Left lung (tissue), 4 donors: ENCODE measurements at regions not wholly inside any gene's neighbourhood (a gene's known extent, or its start where the extent isn't known, plus 50 kb on each side); places are given as distances from the start of the nearest gene placed in this dataset.

Experiments used
- ATAC-seq: fragments of 200-7000 bp; cut with Tn5 transposase; one replicate; pipeline ENCODE4 v1.9.1; 2020; ENCODE audit warnings: moderate library complexity
- DNase-seq, 4 donors: peaks; one replicate each; pipeline ENCODE4 v3.0.0-alpha.2; 2013 to 2020
- H3K27ac ChIP-seq, 2 donors: fragments of 200-600 bp; sonication (generic) in 1 of 2; one replicate each; pipeline versions ENCODE4 v1.5.0 to v1.8.0; 2020 to 2021
- H3K27me3 ChIP-seq, 2 donors: fragments of 200-600 bp; sonication (generic) in 1 of 2; one replicate each; pipeline versions ENCODE4 v1.5.0 to v1.8.0; 2020 to 2021
- H3K36me3 ChIP-seq, 2 donors: fragments of 200-600 bp; sonication (generic) in 1 of 2; one replicate each; pipeline versions ENCODE4 v1.5.0 to v1.8.0; 2020 to 2021
- H3K4me1 ChIP-seq, 2 donors: fragments of 200-600 bp; one replicate each; pipeline ENCODE4 v1.8.0; 2021
- H3K4me3 ChIP-seq, 2 donors: fragments of 200-600 bp; sonication (generic) in 1 of 2; one replicate each; pipeline versions ENCODE4 v1.5.0 to v1.8.0; 2020 to 2021; ENCODE audit warnings: mild to moderate bottlenecking in 1 of 2
- H3K9me3 ChIP-seq, 2 donors: fragments of 200-600 bp; sonication (generic) in 1 of 2; one replicate each; pipeline versions ENCODE4 v1.5.0 to v1.8.0; 2020 to 2021
- intact Hi-C, 2 donors: fragments of 100-400 bp; cut with DNase I; formaldehyde crosslinking; loops; one replicate each; pipeline versions ENCODE4 v1.11.2 to v1.14.2; 2022
- TF ChIP-seq, protein P1 (sequence below), 2 donors: fragments of 200-600 bp; sonication (generic) in 1 of 2; IDR thresholded peaks; one replicate each; pipeline versions ENCODE4 v1.5.0 to v1.8.0; 2021; ENCODE audit warnings: antibody characterized with exemption in 2 of 2
- donor health status: DM: no; HTN: yes; CAD: no.
- donor health status: DM: no; HTN: no; CAD: no.

DNA sequence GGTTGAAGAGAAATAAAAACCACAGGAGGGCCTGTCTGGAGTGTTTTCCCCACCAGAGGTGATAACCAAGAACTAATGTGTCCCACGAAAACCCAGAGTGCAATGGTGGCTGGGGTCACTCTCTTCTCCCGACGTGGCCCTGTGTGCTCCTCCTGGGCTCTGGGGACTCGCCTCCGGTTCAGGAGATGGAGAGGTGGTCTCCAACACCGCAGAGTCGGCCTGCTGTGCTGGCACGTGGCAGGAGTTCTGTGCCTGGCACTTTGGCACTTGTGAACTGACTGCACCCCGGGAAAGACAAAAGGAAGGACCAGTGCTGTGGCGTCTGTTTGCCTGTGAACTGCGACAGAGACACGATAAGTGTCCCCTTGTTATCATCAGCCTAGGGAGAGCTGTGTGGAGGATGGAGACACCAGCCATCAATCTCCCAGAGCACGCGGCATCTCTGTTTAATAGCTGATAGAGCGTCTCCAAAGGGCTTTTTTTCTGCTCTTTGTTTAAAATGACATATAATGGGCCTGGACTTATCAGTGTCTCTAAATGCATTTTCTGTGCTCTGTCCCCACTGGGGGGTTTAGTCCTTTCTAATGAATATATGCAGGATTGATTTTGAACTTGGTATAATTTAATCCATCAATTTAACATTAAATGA is 98.3 kb downstream of the MRPL36 start:
- Histone ChIP-seq H3K36me3 (no peaks in the 10 kb centered on the region), H3K27me3 (peaks cover 0 to 48% of the 10 kb centered on the region in 2 donors), H3K27ac (no peak overlapping the region), H3K4me3 (no peak overlapping the region), H3K9me3 (no peaks in the 10 kb centered on the region), H3K4me1 (no peaks in the 10 kb centered on the region)
- ATAC-seq (no peak), DNase-seq (no peak)
- TF ChIP-seq, protein P1, sequence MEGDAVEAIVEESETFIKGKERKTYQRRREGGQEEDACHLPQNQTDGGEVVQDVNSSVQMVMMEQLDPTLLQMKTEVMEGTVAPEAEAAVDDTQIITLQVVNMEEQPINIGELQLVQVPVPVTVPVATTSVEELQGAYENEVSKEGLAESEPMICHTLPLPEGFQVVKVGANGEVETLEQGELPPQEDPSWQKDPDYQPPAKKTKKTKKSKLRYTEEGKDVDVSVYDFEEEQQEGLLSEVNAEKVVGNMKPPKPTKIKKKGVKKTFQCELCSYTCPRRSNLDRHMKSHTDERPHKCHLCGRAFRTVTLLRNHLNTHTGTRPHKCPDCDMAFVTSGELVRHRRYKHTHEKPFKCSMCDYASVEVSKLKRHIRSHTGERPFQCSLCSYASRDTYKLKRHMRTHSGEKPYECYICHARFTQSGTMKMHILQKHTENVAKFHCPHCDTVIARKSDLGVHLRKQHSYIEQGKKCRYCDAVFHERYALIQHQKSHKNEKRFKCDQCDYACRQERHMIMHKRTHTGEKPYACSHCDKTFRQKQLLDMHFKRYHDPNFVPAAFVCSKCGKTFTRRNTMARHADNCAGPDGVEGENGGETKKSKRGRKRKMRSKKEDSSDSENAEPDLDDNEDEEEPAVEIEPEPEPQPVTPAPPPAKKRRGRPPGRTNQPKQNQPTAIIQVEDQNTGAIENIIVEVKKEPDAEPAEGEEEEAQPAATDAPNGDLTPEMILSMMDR (IDR thresholded peaks at IDR 0.05), result no peak
- intact Hi-C loops, result no loop called here

DNA sequence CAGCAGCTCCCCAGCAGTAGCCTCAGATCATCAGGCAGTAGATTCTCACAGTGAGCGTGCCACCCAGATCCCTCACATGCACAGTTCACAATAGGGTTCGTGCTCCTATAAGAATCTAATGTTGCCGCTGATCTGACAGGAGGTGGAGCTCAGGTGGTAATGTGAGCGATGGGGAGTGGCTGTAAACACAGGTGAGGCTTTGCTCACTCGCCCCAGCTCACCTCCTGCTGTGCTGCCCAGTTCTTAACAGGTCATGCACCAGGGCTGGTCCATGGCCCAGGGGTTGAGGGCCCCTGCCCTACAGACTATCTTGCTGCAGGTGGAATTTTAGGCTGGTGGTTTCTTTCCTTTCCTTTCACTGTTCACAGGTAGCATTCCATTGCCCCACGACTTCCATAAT is 100.2 kb downstream of the MRPL36 start:
- DNase-seq (no peak), ATAC-seq (no peak)
- H3K27me3 ChIP-seq, result peaks cover 0 to 30% of the 10 kb centered on the region in 2 donors
- no peaks in the 10 kb centered on the region for H3K36me3 ChIP-seq
- H3K9me3 ChIP-seq, result no peaks in the 10 kb centered on the region
- intact Hi-C loops, result no loop called here
- H3K27ac ChIP-seq, result no peak overlapping the region
- H3K4me3 ChIP-seq, result no peak overlapping the region
- no peaks in the 10 kb centered on the region for H3K4me1 ChIP-seq
- TF ChIP-seq, protein P1 (IDR thresholded peaks at IDR 0.05), result no peak

DNA sequence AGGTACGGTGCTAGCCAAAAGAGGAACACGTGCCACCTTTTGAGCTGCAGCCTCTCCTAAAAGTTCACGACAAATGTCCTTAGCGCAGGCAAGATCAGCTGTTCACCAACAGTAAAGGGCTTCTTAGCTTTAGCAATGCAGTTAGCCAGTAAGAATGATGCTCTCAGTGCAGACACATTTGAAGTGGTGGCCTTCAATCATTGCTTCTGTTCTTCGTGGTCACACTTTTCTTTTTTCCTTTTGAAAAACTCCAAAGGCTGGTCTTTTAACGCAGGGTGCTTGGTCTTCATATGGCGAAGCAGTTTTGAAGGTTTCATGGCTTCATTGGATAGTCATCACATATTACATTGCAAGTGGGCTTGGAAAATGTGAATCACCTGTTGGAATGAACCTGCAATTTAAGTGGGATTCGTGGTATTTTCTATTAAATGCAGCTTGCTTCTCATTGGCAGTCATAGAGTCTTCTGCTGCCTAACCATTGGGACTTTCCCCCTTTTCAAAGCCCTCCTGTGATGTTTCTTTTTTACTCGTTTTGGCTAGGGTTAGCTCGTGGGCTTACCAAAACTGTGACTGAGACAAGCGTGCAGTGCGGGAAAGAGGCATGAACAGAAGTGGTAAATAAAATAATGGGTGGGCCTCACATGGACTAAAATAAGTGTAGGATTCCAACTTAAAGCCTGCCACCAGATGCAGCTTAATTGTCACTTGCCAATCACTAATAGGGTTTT is 100.9 kb downstream of the MRPL36 start:
- no peaks in the 10 kb centered on the region for H3K9me3 ChIP-seq
- intact Hi-C loops, result no loop called here
- H3K4me1 ChIP-seq, result no peaks in the 10 kb centered on the region
- H3K27ac ChIP-seq, result no peak overlapping the region
- TF ChIP-seq, protein P1 (IDR thresholded peaks at IDR 0.05), result no peak
- no peaks in the 10 kb centered on the region for H3K36me3 ChIP-seq
- no peak for ATAC-seq
- no peak for DNase-seq
- H3K4me3 ChIP-seq, result no peak overlapping the region
- H3K27me3 ChIP-seq, result peaks cover 0 to 27% of the 10 kb centered on the region in 2 donors

DNA sequence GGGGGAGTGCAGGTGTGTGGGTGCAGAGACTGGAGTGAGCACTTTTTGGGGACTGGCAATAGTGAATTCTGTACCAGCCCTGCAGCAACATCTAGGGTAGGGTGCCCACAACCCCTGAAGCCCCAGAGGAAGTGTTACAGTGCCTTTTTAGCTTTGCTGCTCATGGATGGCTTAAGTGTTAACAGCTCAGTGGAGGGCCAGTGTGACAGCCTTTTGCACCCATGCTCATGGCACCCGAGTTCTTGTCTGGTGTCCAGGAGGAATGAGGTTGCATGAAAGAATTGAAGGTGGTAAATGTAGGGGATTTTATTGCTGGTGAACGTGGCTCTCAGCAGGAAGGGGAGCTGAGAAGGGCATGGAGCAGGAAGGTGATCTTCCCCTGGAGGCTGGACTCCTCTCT is 107.3 kb downstream of the MRPL36 start:
- H3K4me3 ChIP-seq, result no peak overlapping the region
- H3K9me3 ChIP-seq, result peaks cover 0 to 4% of the 10 kb centered on the region in 2 donors
- intact Hi-C loops, result no loop called here
- ATAC-seq, result no peak
- no peaks in the 10 kb centered on the region for H3K36me3 ChIP-seq
- H3K4me1 ChIP-seq, result no peaks in the 10 kb centered on the region
- TF ChIP-seq, protein P1 (IDR thresholded peaks at IDR 0.05), result no peak
- H3K27ac ChIP-seq, result no peak overlapping the region
- peaks cover 0 to 2% of the 10 kb centered on the region in 2 donors for H3K27me3 ChIP-seq
- DNase-seq, result no peak

GRCh38 chr5:1687301-1687970 is 112.2 kb downstream of the MRPL36 start:
- Histone ChIP-seq H3K4me3 (no peak overlapping the region), H3K9me3 (peaks cover 0 to 4% of the 10 kb centered on the region in 2 donors), H3K27ac (no peak overlapping the region), H3K27me3 (peaks cover 4 to 35% of the 10 kb centered on the region in 2 donors), H3K4me1 (no peaks in the 10 kb centered on the region), H3K36me3 (no peaks in the 10 kb centered on the region)
- TF ChIP-seq, protein P1 (IDR thresholded peaks at IDR 0.05), result no peak
- DNase-seq (peak in 1 of 4 donors; percentile 21), ATAC-seq (no peak)
- intact Hi-C loops, result no loop called here
